ENCODE measurements at regions not wholly inside any gene's neighbourhood (a gene's known extent, or its start where the extent isn't known, plus 50 kb on each side); places are given as distances from the start of the nearest gene placed in this dataset.
A peak's percentile ranks its signal among the peaks of the same experiment; 100 is the strongest.

GRCh38 chrX:109890910-109891502 lies 111.9 kb upstream of the TMEM164 start:
- TF ChIP-seq POLR2AphosphoS5 (IDR thresholded peaks at IDR 0.05; ENCODE audit: insufficient read depth in 1 of 2, low read depth in 1 of 2) (no peak), POLR2A (IDR thresholded peaks at IDR 0.05) (no peak)
- TF ChIP-seq, protein P1, sequence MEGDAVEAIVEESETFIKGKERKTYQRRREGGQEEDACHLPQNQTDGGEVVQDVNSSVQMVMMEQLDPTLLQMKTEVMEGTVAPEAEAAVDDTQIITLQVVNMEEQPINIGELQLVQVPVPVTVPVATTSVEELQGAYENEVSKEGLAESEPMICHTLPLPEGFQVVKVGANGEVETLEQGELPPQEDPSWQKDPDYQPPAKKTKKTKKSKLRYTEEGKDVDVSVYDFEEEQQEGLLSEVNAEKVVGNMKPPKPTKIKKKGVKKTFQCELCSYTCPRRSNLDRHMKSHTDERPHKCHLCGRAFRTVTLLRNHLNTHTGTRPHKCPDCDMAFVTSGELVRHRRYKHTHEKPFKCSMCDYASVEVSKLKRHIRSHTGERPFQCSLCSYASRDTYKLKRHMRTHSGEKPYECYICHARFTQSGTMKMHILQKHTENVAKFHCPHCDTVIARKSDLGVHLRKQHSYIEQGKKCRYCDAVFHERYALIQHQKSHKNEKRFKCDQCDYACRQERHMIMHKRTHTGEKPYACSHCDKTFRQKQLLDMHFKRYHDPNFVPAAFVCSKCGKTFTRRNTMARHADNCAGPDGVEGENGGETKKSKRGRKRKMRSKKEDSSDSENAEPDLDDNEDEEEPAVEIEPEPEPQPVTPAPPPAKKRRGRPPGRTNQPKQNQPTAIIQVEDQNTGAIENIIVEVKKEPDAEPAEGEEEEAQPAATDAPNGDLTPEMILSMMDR (IDR thresholded peaks at IDR 0.05), result peak; percentile 56 to 76 (median 67)
